ENCODE measurements at regions not wholly inside any gene's neighbourhood (a gene's known extent, or its start where the extent isn't known, plus 50 kb on each side); places are given as distances from the start of the nearest gene placed in this dataset.
"Not testable (repeated sequence)": the region's sequence is repeated elsewhere in the genome, so short reads cannot be mapped to it uniquely, and the experiment has no call there.

- dilution Hi-C loops (cut with HindIII; ENCODE audit: low sequenced_read_pairs, unreplicated experiment); H2AFZ ChIP-seq (replicated peaks; ENCODE audit: low read length, poor library complexity); in situ Hi-C loops (cut with MboI; ENCODE audit: low sequenced_read_pairs): not testable (repeated sequence)
Measured at GRCh38 chr19:21606326-21606725, 100.9 kb downstream of the ZNF429 start.

More at GRCh38 chr19:21606326-21606725, 100.9 kb downstream of the ZNF429 start:
- H4K8ac ChIP-seq (ENCODE audit: low read depth in 2 of 2, low read length in 2 of 2); intact Hi-C loops (cut with micrococcal nuclease); H2BK120ac ChIP-seq (ENCODE audit: low read depth, low read length); H3K14ac ChIP-seq (replicated peaks; ENCODE audit: low read depth, low read length); ATAC-seq (ENCODE audit: low read depth); POLR2A ChIA-PET (ENCODE audit: unreplicated experiment); H2BK5ac ChIP-seq (ENCODE audit: low read depth, low read length, poor library complexity, severe bottlenecking); H3K18ac ChIP-seq (ENCODE audit: low read depth, low read length); H2BK20ac ChIP-seq (ENCODE audit: low read depth, low read length); H3K9ac ChIP-seq (ENCODE audit: low read depth, low read length); H3K4me1 ChIP-seq (ENCODE audit: control insufficient read depth, insufficient read depth, low read length); H3K23ac ChIP-seq (ENCODE audit: low read depth, low read length); H3K79me1 ChIP-seq (ENCODE audit: low read depth in 1 of 2, low read length in 2 of 2); H3K9me1 ChIP-seq (ENCODE audit: insufficient read depth, low read length); H3K4me3 ChIP-seq (ENCODE audit: insufficient read depth, low read depth, low read length); DNase-seq; H4K5ac ChIP-seq (ENCODE audit: low read depth, low read length); H4K91ac ChIP-seq (ENCODE audit: insufficient read depth, low read depth, low read length); H3K27me3 ChIP-seq (ENCODE audit: control insufficient read depth, insufficient read depth, low read length); H3K56ac ChIP-seq (ENCODE audit: extremely low read depth, insufficient read depth, low read length); BruUV-seq (replicated peaks); H4K20me1 ChIP-seq (ENCODE audit: insufficient read depth, low read length); H3K4me2 ChIP-seq (ENCODE audit: low read depth, low read length); H2AK5ac ChIP-seq (ENCODE audit: low read depth, low read length); H3K36me3 ChIP-seq (ENCODE audit: control insufficient read depth, insufficient read depth, low read length); H3K9me3 ChIP-seq (ENCODE audit: control insufficient read depth, insufficient read depth, low read length); H3K27ac ChIP-seq (ENCODE audit: insufficient read depth, low read length); H2BK15ac ChIP-seq (ENCODE audit: low read depth, low read length); H3K4ac ChIP-seq (ENCODE audit: low read depth, low read length); H2AK9ac ChIP-seq (replicated peaks; ENCODE audit: low read depth, low read length, poor library complexity): not testable (repeated sequence)
- WGBS, 2 experiments (ENCODE audit: extremely low coverage in 2 of 2, insufficient read length in 1 of 2) = no CpG with 5 or more reads among the region's 5 CpGs
- CTCF ChIA-PET = interaction anchor here (0.7 kb wide), 1 partner anchor 253 kb away, joined by 6 read pairs; no protein-coding TSS in a partner anchor

Measured in IMR-90 (cell line).